Activated CD4-positive, alpha-beta T cell treated with anti-CD3 and anti-CD28 coated beads for 36 hours (primary cell): ENCODE measurements at regions not wholly inside any gene's neighbourhood (a gene's known extent, or its start where the extent isn't known, plus 50 kb on each side); places are given as distances from the start of the nearest gene placed in this dataset.

Experiments
- ATAC-seq: fragments of 200-7000 bp; cut with Tn5 transposase; one replicate; pipeline ENCODE4 v1.10.0; 2021; ENCODE audit warnings: mild to moderate bottlenecking, moderate library complexity
- CTCF ChIA-PET: fragments of 350-600 bp; sonication (Branson Sonifier 250); formaldehyde crosslinking; loops from one replicate; lab custom pipeline; 2021; ENCODE audit warnings: antibody characterized with exemption; lab: Charles Lee
- POLR2A ChIA-PET: fragments of 350-600 bp; sonication (Branson Sonifier 250); formaldehyde crosslinking; loops from one replicate; lab custom pipeline; 2021; ENCODE audit warnings: antibody characterized with exemption, inconsistent platforms; lab: Charles Lee
- DNase-seq: peaks from one replicate; pipeline ENCODE4 v3.0.0-alpha.2; 2020
- H3K27ac Mint-ChIP-seq: one replicate; pipeline ENCODE4 v1.8.0; 2021; ENCODE audit warnings: mixed read lengths
- H3K27me3 Mint-ChIP-seq: one replicate; pipeline ENCODE4 v1.8.0; 2021; ENCODE audit warnings: mixed read lengths
- H3K36me3 Mint-ChIP-seq: one replicate; pipeline ENCODE4 v1.8.0; 2021; ENCODE audit warnings: low read depth, mixed read lengths
- H3K4me1 Mint-ChIP-seq: one replicate; pipeline ENCODE4 v1.8.0; 2021; ENCODE audit warnings: mixed read lengths
- H3K4me3 Mint-ChIP-seq: one replicate; pipeline ENCODE4 v1.8.0; 2021; ENCODE audit warnings: mild to moderate bottlenecking, moderate library complexity, mixed read lengths
- H3K9me3 Mint-ChIP-seq: one replicate; pipeline ENCODE4 v1.8.0; 2021; ENCODE audit warnings: low read depth, mixed read lengths
- intact Hi-C, 2 experiments: fragments of 100-400 bp; cut with DNase I in 1 of 2; cut with micrococcal nuclease in 1 of 2; formaldehyde crosslinking; loops; one replicate each; pipeline versions ENCODE4 v1.14.2 to v1.15.1; 2022 to 2024; cut with DNase I, micrococcal nuclease

DNA sequence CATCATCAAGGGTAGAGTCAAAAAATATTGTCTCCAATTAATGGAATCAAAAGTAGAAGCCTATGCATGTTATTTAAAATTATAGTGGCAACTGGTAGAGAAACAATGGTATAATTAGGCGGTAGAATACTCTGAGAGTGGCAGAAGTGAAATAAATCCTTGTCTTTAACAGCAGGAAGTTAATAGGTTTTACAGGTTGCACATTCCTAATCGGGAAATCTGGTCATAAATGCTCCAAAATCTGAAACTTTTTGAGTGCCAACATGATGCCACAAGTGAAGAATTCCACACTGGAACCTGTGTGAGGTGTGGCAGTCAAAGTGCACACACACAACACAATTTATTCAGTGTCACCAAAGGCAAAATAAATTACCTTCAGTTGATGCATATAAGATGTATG lies 433.4 kb downstream of the TAF11L14 start:
- DNase-seq (no peak), ATAC-seq (no peak)
- Mint-ChIP-seq H3K27me3 (no peaks in the 10 kb centered on the region), H3K36me3 (no peaks in the 10 kb centered on the region), H3K27ac (no peak overlapping the region), H3K9me3 (peaks cover 7% of the 10 kb centered on the region), H3K4me3 (no peak overlapping the region), H3K4me1 (no peaks in the 10 kb centered on the region)
- intact Hi-C loops, result no loop called here
- POLR2A ChIA-PET, result no interaction called here
- CTCF ChIA-PET, result no interaction called here

DNA sequence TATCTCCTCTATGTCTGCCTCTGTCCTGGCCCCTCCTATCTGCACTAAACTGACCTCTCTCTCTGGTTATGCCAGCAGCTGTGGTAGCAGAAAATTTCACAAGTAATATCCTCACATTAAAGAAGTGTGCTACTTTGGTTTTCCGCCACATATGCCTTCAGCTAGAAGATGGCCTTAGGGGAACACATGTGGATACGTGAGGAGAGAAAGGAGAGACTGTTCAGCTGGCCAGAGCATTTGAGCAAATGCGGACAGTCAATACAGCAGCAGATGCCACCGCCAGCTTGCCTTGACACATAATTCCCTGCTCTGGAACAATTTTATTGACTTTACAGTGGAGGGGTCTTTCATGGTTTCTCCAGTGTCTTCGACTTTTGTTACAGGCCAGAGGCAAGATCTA lies 434.6 kb downstream of the TAF11L14 start:
- Mint-ChIP-seq H3K4me1 (no peaks in the 10 kb centered on the region), H3K36me3 (no peaks in the 10 kb centered on the region)
- POLR2A ChIA-PET, result no interaction called here

DNA sequence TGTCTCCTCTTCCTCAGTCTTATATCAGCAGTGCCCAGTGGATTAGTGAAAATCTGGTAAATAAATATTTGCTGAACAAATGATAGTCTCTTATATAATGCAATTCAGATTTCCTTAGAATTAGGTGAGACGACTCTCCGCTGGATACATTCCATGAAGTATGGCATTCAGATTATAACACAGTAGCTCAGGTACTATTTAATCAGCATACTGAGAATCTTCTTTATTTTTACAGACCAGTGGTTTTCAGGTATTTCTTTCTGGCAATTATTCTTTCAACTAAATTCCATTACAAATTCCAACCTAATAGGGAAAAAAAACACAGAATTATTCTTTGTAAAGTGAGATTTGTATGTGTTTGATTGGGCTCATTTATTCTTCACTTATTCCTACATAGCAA lies 435.5 kb downstream of the TAF11L14 start:
- Mint-ChIP-seq H3K9me3 (peaks cover 6% of the 10 kb centered on the region), H3K4me1 (no peaks in the 10 kb centered on the region), H3K4me3 (no peak overlapping the region), H3K36me3 (no peaks in the 10 kb centered on the region), H3K27me3 (no peaks in the 10 kb centered on the region), H3K27ac (no peak overlapping the region)
- CTCF ChIA-PET, result no interaction called here
- DNase-seq, result no peak
- intact Hi-C loops, result no loop called here
- POLR2A ChIA-PET, result no interaction called here
- no peak for ATAC-seq

More for the DNA sequence above, 434.6 kb downstream of the TAF11L14 start:
- CTCF ChIA-PET, result no interaction called here
- no peak for ATAC-seq
- DNase-seq, result no peak
- Mint-ChIP-seq H3K27ac (no peak overlapping the region), H3K9me3 (peaks cover 6% of the 10 kb centered on the region), H3K27me3 (no peaks in the 10 kb centered on the region), H3K4me3 (no peak overlapping the region)
- intact Hi-C loops, result no loop called here

DNA sequence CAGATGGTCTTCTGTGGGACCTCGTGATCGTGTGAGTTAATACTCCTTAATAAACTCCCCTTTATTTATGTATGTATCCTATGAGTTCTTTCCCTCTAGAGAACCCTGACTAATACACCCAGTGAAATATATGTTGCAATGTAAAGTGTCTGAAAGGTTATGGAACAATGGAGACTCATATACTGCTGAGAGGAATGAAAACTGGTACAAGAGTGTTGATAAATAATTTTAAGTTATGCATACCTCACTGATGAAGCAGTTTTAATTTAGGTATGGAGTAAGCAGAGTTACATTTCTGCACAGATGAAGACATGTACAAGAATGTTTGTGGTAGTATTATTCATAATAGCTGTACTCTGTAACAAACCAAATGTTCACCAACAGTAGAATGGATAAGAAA lies 438.3 kb downstream of the TAF11L14 start:
- no peak for DNase-seq
- ATAC-seq, result no peak
- ChIA-PET CTCF (no interaction called here), POLR2A (no interaction called here)
- H3K4me3 Mint-ChIP-seq, result no peak overlapping the region
- no peaks in the 10 kb centered on the region for H3K36me3 Mint-ChIP-seq
- H3K27me3 Mint-ChIP-seq, result no peaks in the 10 kb centered on the region
- H3K27ac Mint-ChIP-seq, result no peak overlapping the region
- no peaks in the 10 kb centered on the region for H3K4me1 Mint-ChIP-seq
- intact Hi-C loops, result no loop called here
- peaks cover 13% of the 10 kb centered on the region for H3K9me3 Mint-ChIP-seq

DNA sequence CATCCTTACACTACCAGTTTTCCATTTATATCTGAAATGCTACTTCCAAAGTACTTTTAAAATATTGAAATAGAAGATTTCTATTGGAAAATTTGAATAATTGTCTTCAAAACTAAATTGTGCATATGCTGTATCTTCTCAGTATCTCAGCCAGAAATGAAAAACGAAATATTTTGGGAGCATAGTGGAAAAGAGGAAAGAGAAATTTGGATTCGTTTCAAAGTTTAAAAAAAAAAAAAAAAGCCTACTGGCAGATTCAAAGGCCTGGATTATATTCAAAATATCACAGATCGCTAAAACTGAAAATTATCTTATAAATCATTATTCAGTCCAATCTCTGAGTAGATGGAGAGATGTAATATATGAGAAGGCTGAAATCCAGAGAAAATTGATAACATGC lies 440.7 kb downstream of the TAF11L14 start:
- no peak overlapping the region for H3K27ac Mint-ChIP-seq
- H3K36me3 Mint-ChIP-seq, result no peaks in the 10 kb centered on the region
- POLR2A ChIA-PET, result no interaction called here
- intact Hi-C loops, result no loop called here
- H3K4me3 Mint-ChIP-seq, result no peak overlapping the region
- H3K4me1 Mint-ChIP-seq, result no peaks in the 10 kb centered on the region
- no peaks in the 10 kb centered on the region for H3K27me3 Mint-ChIP-seq
- DNase-seq (no peak), ATAC-seq (no peak)
- CTCF ChIA-PET, result no interaction called here
- peaks cover 13% of the 10 kb centered on the region for H3K9me3 Mint-ChIP-seq

DNA sequence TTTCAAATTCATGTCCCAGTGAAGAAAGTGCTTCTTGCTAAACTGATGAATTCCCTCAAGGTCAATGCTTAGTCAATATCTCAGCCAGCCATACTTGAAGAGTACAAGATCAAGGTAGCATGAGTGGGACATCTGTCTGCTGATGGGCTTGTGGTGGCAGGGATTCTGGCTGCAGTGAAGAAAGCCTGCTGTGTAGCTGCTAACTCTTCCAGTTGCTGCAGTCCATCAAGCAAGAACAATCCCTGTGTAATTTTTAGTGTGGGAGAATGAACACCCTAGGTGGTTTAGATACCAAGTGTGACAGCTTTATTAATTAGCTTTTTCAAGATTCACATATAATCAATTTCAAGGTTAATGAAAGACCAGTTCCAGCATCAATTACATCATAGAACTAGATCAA lies 443.9 kb downstream of the TAF11L14 start:
- no peaks in the 10 kb centered on the region for H3K4me1 Mint-ChIP-seq
- DNase-seq (no peak), ATAC-seq (no peak)
- H3K27me3 Mint-ChIP-seq, result no peaks in the 10 kb centered on the region
- no peak overlapping the region for H3K4me3 Mint-ChIP-seq
- intact Hi-C loops, result no loop called here
- peaks cover 9% of the 10 kb centered on the region for H3K9me3 Mint-ChIP-seq
- ChIA-PET POLR2A (interaction anchor here (0.5 kb wide), 1 partner anchor 128 kb away, joined by 3 read pairs; no protein-coding TSS in a partner anchor), CTCF (no interaction called here)
- H3K36me3 Mint-ChIP-seq, result no peaks in the 10 kb centered on the region
- no peak overlapping the region for H3K27ac Mint-ChIP-seq

DNA sequence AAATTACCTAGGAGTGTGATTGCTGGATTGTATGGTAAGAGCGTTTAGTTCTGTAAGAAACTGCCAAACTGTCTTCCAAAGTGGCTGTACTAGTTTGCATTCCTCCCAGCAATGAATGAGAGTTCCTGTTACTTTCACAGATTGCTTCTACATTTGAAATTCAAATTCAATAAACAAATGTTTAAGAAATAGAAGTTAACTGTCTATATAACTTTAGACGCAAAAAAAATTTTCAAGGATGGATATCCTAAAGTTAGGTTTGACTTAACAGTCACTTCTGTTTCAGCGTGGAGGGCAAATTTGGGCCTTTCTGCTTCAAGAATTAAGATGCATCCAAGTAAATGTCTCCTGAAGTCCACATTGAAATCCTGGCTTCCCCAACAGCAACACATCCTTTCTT lies 445.6 kb downstream of the TAF11L14 start:
- ChIA-PET POLR2A (no interaction called here), CTCF (no interaction called here)
- Mint-ChIP-seq H3K27me3 (no peaks in the 10 kb centered on the region), H3K36me3 (no peaks in the 10 kb centered on the region), H3K27ac (no peak overlapping the region), H3K9me3 (peaks cover 7% of the 10 kb centered on the region), H3K4me1 (no peaks in the 10 kb centered on the region), H3K4me3 (no peak overlapping the region)
- DNase-seq, result no peak
- intact Hi-C loops, result no loop called here
- ATAC-seq, result no peak

DNA sequence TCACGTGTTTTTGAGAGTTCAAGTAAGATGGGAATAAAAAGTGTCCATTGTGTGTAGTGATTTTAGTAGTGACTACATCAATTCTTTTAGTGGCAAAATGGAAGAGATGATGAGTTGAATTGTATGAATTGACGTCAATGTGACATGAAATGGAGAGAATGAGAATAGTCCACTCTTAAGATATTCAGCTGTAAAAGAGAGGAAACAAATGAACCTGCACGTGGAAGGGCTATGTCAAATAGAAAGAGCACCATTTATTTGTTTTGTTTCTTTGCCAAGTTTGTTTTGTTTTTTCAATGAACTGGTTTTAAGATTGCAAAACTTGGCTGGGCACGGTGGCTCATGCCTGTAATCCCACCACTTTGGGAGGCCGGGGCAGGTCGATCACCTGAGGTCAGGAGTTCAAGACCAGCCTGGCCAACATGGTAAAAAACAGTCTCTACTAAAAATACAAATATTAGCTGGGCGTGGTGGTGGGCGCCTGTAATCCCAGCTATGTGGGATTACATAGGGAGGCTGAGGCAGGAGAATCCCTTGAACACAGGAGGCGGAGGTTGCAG lies 453.8 kb downstream of the TAF11L14 start:
- no peaks in the 10 kb centered on the region for H3K27me3 Mint-ChIP-seq
- H3K36me3 Mint-ChIP-seq, result no peaks in the 10 kb centered on the region
- H3K4me3 Mint-ChIP-seq, result no peak overlapping the region
- ChIA-PET CTCF (interaction anchor here (0.6 kb wide), 2 partner anchors 130 to 943 kb away, joined by 3 to 4 read pairs; no protein-coding TSS in a partner anchor), POLR2A (no interaction called here)
- no peaks in the 10 kb centered on the region for H3K4me1 Mint-ChIP-seq
- H3K27ac Mint-ChIP-seq, result no peak overlapping the region
- intact Hi-C loops, result no loop called here
- peaks cover 13% of the 10 kb centered on the region for H3K9me3 Mint-ChIP-seq
- DNase-seq, result no peak
- no peak for ATAC-seq

DNA sequence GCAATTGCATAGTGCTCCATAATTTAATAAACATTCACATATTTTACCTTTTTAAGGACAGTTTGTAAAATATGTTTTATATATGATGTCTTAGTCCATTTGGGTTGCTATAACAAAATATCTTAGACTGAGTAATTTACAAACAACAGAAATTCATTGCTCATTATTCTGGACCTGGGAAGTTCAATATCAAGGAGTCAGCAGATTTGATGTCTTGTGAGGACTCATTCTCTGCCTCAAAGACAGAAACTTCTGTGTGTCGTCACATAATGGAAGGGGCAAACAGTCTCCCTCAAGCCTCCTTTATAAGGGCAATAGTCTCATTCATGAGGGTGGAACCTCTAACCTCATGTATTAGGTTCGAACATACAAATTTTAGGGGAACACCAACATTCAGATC lies 455.9 kb downstream of the TAF11L14 start:
- no peaks in the 10 kb centered on the region for H3K36me3 Mint-ChIP-seq
- no peaks in the 10 kb centered on the region for H3K4me1 Mint-ChIP-seq
- intact Hi-C loops, result no loop called here
- ATAC-seq (no peak), DNase-seq (no peak)
- no peak overlapping the region for H3K4me3 Mint-ChIP-seq
- H3K27ac Mint-ChIP-seq, result no peak overlapping the region
- peaks cover 15% of the 10 kb centered on the region for H3K9me3 Mint-ChIP-seq
- ChIA-PET CTCF (no interaction called here), POLR2A (no interaction called here)
- H3K27me3 Mint-ChIP-seq, result no peaks in the 10 kb centered on the region

DNA sequence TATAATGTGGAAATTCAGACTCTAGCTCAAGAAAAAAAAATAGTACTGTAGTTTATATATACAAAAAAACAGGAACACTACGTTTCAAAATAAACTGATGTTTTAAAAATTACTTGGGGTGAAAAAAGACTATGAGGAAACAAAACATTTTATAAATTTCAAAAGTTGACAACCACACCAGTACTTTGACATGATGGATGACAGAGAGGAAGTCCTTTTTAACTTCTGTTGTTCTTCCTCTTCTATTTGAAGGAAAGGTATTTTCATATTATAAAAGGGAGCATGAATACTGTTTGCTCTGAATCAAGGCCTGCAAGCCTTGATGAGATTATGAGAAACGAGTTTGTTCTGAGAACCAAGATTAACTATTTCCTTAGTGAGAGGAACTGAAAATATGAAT lies 456.9 kb downstream of the TAF11L14 start:
- Mint-ChIP-seq H3K27ac (no peak overlapping the region), H3K27me3 (no peaks in the 10 kb centered on the region), H3K4me3 (no peak overlapping the region), H3K9me3 (peaks cover 11% of the 10 kb centered on the region), H3K36me3 (no peaks in the 10 kb centered on the region), H3K4me1 (no peaks in the 10 kb centered on the region)
- DNase-seq (no peak), ATAC-seq (no peak)
- intact Hi-C loops, result no loop called here
- ChIA-PET POLR2A (no interaction called here), CTCF (no interaction called here)

DNA sequence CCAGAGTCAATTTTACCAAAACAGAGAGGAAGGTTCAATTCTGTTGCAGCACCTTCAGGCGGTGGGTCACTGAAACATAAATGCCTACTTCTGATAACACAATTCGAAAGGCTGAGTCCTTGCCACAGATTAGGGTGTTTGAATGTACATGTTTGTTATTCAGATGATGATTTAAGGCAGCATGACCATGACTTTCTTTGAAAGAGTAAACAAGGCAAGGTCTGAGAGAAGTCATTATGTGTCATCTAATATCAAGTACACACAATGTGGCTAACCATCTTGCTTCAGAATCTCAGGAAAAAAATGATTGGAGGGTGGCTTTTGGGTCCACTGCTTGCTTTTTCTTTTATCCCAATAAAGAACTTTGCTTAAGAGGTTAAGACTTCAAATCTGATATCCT lies 457.5 kb downstream of the TAF11L14 start:
- DNase-seq, result no peak
- no peak overlapping the region for H3K27ac Mint-ChIP-seq
- H3K4me1 Mint-ChIP-seq, result no peaks in the 10 kb centered on the region
- no peaks in the 10 kb centered on the region for H3K36me3 Mint-ChIP-seq
- ATAC-seq, result no peak
- intact Hi-C loops, result no loop called here
- no peaks in the 10 kb centered on the region for H3K27me3 Mint-ChIP-seq
- H3K9me3 Mint-ChIP-seq, result peaks cover 11% of the 10 kb centered on the region
- H3K4me3 Mint-ChIP-seq, result no peak overlapping the region
- CTCF ChIA-PET, result no interaction called here
- POLR2A ChIA-PET, result no interaction called here

DNA sequence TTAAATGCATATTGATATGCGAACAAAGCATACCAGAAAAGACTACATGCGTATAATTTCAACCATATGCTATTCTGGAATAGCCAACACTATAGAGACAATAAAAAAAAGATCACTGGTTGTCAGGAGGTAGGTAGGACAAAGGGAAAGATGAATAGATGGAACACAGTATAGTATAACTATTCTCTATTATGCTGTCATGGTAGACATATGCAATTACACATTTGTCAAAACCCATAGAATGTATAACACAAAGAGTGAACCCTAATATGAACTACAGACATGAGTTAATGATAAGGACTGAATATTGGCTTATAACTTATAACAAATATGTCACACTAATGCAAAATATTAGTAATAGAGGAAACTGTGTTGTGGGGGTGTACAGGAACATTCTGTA lies 460.8 kb downstream of the TAF11L14 start:
- no peaks in the 10 kb centered on the region for H3K4me1 Mint-ChIP-seq
- ChIA-PET CTCF (no interaction called here), POLR2A (no interaction called here)
- no peak for ATAC-seq
- H3K27ac Mint-ChIP-seq, result no peak overlapping the region
- H3K27me3 Mint-ChIP-seq, result no peaks in the 10 kb centered on the region
- DNase-seq, result no peak
- H3K4me3 Mint-ChIP-seq, result no peak overlapping the region
- no peaks in the 10 kb centered on the region for H3K36me3 Mint-ChIP-seq
- intact Hi-C loops, result no loop called here
- H3K9me3 Mint-ChIP-seq, result peaks cover 7% of the 10 kb centered on the region

DNA sequence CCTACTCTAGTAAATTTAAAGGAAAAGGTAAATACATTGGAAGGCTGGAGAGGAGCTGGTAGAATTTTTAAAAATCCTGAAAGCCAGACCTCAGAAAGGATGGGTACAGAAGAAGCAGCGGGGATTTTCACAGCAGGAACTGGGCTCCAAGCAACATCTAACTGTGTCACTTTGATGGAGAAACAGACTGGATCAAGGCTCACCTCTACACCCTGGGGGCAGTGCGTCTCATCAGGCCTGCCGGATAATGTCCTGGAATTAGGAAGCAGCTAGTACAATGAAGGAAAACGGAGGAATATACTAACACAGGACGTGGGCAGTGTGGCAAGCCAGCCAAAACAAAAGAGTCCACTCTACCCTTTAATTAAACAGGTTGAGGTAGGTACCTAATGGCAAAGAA lies 463.6 kb downstream of the TAF11L14 start:
- DNase-seq (no peak), ATAC-seq (no peak)
- Mint-ChIP-seq H3K4me1 (no peaks in the 10 kb centered on the region), H3K36me3 (no peaks in the 10 kb centered on the region), H3K27ac (no peak overlapping the region), H3K9me3 (peaks cover 3% of the 10 kb centered on the region), H3K4me3 (no peak overlapping the region), H3K27me3 (no peaks in the 10 kb centered on the region)
- POLR2A ChIA-PET, result no interaction called here
- CTCF ChIA-PET, result no interaction called here
- intact Hi-C loops, result no loop called here
